GM21360 (cell line): ENCODE measurements at regions not wholly inside any gene's neighbourhood (a gene's known extent, or its start where the extent isn't known, plus 50 kb on each side); places are given as distances from the start of the nearest gene placed in this dataset.
A peak's percentile ranks its signal among the peaks of the same experiment; 100 is the strongest.
"Not testable (repeated sequence)": the region's sequence is repeated elsewhere in the genome, so short reads cannot be mapped to it uniquely, and the experiment has no call there.

Experiments used
- ATAC-seq: cut with Tn5 transposase; IDR thresholded peaks from one replicate; pipeline ENCODE4 v1.9.1; 2021; ENCODE audit warnings: mild to moderate bottlenecking, moderate library complexity; ENCODE audit not compliant: unreplicated experiment

DNA sequence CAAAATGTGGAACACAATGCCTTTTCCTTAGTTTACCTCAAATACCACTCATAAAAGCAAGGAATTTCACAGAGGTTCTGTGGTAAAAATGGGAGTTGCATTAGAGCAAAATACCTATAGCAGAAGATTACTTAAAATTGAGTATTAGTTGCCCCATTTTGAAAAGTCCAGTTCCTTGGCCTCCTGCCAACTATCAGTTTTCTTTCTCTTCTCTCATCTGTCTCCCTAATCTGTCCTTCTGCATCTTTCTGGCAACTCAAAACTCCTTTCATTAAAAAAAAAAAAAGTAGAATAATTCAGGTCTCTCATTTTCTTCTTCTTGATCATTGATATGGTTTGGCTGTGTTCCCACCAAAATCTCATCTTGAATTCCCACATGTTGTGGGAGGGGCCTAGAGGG is 127.3 kb downstream of the ATP23 start:
- no peak for ATAC-seq

DNA sequence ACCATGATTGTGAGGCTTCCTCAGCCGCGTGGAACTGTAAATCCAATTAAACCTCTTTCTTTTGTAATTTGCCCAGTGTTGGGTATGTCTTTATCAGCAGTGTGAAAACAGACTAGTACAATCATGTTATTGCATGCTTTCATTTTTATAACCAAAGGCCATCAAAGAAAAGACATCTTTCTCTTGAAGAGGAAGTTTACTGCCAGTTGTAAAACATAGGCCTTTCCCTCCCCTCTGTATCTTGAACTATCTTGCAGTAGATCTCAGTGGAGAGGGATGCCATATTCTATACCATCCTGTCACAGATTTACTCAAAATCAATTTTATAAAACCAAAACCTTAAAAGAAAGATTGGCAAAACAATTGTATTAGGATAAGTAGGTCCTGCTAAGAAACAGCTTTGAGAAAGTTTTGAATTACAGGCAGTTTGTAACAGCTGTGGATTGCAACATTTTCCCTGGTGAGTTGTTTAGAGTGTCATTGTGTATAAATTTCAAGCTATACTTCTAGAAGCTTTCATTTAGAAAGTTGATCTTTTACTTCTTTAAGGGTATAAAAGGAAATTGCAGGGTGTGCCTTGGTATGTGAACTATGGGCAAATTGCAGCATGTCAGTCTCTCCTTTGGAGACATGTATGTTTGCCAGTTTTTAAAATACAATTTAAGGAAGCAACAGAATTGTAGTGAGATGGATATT is 128.0 kb downstream of the ATP23 start:
- ATAC-seq = no peak

DNA sequence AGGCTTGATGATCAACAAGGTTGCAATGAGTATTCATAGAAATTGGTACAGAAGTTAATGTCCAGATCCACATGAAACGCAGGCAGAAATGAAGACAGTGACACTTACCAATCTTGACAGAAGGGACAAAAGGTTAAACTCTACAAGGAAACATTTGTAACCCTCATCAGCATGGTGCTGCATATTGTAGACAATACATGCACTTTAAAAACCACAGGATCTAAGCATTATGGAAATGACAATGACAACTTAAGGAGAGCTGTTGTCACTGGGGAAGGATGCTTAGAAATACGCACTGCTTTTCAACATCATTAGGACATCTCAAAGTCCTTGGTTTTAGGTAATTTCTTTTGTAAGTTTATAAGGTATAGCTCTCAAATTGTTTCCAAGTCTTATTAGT is 130.6 kb downstream of the ATP23 start:
- no peak for ATAC-seq

DNA sequence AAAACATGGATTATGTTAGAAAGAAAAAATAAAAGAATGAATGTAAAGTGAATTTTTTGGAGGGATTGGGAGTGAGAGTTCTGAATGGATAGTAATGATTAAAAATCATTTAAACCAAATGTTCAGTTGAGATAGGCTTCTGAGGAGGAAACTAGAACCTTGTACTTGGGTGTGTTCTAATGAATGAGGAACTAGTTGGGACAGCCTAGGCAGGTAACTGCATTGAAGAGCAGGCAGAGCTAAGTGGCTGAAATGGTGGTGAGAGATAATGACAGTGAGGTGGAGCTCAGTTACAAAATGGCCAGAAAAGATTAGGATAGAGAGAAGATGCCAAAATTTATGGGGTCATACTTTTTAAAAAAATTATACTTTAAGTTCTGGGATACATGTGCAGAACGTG is 132.9 kb downstream of the ATP23 start:
- no peak for ATAC-seq

DNA sequence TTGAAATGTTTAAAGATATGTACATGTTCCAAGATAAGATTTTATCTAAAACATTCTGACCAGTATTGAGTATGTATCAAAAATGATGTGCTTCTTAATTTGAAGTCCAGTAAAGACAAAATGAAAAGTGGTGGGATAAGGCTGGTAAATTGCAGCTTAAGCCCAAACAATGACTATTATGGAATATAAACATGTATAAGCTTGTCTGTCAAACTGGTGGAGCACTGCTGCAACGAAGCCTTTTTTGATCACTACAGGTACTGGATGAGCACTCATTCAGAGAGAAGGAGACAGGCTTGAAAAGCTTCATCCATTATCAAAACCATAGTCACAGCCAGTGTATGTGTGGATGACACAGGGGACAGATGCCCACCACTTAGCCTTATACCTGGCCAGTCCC is 138.4 kb downstream of the ATP23 start:
- no peak for ATAC-seq

DNA sequence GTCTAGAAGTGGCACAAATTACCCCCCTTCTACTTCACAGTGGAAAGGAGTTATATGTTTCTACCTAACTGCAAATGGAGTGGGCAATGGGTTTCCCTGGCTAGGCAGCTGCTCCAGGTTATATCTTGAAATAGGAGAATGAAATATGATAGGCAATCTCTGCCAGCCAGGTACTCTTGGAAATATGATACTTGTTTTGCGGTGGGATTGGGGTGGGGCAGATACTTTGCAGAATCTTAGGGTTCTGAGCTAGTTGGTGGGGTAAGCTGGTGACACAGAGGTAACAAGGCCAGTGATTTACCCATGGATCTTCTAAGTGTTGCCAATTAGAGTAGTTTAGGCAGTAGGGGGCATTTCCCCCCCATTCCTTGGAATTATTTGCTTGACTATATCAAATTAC is 140.1 kb downstream of the ATP23 start:
- ATAC-seq = no peak

DNA sequence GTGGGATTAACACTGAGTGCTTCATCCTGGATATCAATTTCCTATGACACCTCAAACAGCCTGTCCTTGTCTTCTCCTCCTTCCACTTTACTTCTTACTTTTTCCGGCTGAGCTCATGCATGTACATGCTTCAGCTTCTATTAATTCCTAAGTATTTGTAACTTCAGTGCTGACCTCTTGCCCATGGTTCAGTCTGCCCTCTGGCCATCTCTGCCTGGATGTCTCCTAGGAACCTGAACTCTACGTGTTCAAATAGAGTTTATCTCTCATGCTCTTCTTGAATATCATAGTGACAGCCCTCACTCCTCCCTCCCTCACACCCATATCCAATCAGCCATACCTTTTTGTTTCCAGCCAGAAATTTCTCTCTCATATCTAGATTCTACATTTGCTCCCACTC is 141.6 kb downstream of the ATP23 start:
- no peak for ATAC-seq

DNA sequence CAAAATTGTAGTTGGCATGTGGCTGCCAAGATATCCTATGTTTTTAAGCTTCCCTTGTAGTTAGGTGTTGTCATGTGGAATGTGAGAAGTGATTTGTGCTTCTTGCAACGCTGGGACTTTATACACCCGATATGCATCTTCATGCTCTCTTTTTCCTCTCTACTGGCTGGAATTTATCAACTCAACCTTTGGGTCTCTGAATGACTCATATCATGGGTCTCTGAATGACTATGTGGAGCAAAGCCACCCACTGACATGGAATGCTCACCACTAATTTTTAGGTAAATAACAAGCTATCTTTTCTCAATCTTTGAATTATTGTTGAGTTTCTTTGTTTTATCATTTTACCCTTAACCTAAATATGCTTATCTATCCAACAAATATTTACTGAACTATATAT is 144.6 kb downstream of the ATP23 start:
- ATAC-seq = no peak

DNA sequence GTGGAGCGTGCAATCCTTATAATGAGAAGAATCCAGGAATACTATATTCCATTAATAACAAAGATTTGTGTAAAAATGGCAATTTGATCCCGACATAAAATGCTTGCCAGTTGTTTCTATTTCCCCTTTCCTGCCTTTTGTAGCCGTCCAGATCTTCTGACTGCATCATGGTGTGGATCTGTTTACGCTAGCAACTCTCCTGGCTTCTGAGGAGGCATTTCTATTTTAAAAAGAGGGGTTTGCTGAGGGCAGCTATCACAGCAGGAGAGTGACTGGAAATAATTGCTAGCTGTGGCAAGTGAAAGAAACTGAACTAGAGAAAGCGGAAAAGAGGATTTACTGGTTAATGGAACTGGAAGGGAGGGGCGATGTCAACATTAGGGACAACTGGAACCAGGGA is 145.6 kb downstream of the ATP23 start:
- no peak for ATAC-seq

DNA sequence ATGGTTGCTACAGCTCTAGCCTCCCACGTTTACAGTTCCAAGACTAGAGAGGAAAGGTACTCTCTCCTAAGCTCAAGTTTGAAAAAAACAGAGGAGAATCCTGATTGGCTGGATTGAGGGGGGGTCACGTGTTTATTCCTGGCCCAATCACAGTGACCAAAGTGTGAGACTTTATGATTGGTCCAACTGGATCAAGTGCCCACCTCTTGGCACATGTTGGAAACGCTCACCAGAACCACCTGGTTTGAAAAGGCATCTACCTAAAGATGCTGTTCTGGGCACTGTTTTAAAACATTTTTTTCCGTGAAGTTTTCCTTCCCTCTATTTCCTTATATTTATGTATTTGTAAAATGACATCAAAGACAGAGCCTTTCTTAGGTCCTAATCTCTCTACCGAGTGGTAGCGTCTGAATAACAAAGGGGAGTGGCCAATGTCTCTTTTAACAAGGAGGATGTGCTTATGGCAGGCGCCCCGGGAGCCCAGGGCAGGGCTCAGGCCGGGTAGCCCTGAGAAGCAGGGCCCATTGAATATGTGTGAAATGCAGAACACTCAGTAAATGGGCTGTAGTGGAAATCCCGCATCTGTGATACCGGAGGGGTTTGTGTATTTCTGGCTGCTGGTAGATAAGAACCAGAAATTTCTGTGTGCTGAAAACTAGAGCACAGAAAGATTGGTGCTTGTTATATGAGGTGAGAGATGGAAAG is 146.2 kb downstream of the ATP23 start:
- no peak for ATAC-seq

DNA sequence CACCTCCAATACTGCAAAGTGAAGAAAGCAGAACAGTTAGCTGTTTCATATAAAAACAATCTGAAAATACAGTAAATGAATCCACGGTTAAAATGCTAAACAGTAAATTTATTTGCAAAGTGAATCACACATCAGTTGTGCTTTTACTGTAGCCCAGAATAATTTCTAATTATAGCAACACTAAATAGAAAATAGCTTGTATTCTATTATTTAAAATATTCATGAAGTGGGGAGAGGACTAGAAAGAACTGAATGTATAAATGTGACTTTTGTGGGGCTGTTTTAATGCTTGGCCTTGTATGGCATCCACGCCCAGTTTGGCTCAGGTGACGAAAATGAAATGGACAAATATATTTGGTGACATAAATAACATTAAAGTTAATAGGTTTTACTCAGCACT is 148.2 kb downstream of the ATP23 start:
- ATAC-seq = no peak

DNA sequence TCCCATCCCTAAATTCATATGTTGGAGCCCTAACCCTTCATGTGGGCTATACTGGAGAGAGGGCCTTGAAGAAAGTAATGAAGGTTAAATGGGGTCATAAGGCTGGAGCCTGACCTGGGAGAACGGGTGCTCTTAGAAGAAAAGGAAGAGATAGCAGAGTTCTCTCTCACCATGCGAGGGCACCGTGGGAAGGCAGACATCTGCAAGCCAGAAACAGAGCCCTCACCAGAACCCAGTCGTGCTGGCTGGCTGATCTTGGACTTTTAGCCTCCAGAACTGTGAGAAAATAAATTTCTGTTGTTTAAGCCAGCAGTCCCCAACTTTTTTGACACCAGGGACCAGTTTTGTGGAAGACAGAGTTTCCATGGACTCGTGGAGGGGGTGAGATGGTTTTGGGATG is 149.3 kb downstream of the ATP23 start:
- no peak for ATAC-seq

DNA sequence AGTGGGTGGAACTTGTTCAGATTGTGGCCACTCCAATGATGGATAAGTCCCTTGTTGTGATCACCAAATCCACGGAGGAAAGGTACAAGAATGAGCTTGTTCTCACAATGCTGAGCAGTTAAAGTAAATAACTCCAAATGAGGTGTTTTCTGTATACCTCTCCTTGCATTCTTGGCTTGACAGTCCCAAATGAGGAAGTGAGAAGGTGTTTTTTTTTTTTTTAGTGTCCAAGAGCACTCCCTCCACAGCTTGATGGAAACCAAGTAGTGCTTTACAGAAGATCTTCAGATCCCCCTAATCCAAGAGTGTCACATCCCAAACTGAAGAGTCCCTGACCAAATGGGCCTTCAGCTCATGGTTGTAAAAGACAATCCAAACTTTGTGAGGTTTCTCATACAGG is 153.6 kb downstream of the ATP23 start:
- ATAC-seq = peak; percentile 71

DNA sequence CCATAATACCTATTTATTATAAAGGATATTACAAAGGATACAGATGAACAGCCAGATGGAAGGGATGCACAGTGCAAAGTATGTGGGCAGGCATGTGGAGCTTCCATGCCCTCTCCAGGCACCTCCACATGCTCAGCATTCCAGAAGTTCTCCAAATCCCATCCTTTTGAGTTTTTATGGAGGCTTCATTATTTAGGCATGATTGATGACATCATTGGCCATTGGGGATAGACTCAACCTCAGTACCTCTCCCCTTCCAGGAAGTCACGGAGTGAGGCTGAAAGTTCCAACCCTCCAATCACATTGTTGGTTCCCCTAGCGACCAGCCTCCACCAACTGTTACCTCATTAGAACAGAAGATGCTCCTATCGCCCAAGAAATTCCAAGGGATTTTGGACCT is 156.4 kb downstream of the ATP23 start:
- no peak for ATAC-seq

DNA sequence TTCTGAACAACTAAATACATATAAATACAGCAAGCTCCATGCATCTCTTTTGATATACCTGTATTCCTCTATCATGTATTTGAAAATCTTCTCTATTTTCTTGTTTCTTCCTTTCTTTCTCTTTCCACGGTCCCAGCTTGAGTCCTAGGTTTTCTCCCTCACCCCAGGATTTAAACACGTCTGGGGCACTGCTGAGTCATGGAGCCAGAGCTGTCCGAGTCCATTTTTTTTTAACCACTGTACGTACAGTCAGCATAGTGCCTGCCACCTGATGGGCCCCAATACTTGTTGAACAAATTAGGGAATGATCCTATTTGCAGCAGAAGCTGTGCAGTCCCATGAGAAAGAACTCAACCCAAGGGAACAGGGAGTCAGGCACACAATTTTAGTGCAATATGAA is 158.1 kb downstream of the ATP23 start:
- no peak for ATAC-seq

DNA sequence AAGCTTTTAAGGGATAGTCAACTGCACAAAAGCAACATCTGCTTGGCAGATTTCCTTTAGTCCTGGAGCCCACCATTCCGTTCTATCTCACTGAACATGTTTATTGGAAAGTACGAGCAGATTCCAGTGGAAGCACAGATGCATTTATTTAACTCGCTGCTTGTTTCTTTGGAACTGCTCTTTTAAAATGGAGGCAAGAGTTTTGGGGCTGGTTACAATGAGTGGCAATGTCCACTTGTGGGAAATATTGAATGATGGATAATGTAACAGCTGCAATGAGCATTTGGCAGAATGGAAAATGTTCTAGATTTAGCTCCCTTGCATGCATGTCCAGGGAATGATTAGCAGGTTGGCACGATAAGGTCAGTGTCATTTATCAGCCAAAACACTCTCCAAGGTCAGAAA is 163.0 kb downstream of the ATP23 start:
- no peak for ATAC-seq

DNA sequence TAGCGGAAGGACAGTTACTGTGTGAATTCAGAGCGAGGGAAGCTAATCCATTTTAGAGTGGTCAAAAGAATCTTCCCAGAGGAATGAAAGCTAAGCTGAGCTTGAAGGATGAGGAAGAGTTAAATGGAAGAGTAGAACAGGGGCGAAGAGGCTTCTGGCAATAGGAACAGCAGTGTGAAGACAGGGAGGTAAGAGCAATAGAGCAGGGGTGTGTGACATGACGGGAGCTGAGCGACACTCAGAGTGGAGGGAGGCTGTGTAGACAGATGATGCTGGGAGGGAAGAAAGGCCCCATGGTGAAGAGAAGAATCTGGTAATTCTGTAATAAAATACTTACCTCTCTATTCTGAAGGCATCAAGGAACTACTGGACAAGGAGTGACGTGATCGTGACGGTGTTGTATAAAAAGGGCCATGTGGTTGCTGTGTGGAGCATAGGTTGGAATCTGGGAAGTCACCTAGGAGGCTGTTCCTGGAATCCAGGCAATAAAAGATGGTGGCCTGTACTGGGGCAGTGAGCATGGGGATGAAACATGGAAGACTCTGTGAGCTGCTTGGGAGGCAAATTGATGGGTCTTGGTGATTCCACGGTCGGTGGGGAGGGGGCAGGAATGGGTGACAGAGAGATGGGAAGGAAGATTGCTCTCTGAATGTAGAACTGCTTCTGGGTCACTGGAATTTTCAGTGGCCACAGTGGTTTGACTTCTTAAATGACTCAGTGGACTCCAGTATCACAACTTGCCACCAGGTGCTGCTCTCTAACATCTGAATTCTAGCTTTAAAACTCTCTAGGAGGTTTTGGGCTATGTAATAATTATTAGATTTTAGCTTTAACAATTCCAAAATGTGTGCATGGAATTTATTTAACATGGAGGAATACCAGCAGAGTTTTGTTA is 164.1 kb downstream of the ATP23 start:
- no peak for ATAC-seq

DNA sequence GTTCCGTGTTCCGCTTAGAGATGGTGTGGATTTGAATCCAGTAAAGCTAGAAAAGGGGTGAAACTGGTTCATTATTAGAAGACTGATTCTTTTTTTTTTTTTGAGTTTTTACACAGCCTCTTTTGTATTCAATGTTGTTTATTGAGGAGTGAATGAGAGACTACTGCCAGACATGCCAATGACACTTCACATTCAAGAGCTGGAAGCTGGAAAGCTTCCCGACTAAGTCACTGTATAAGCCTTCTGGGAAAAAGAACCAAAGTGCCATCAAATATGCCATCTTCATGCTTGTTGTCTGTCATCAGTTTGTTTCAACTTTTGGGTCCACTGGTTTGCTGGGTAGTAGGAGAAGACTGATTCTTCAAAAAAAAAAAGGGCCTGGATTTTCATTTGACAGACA is 164.8 kb downstream of the ATP23 start:
- no peak for ATAC-seq

DNA sequence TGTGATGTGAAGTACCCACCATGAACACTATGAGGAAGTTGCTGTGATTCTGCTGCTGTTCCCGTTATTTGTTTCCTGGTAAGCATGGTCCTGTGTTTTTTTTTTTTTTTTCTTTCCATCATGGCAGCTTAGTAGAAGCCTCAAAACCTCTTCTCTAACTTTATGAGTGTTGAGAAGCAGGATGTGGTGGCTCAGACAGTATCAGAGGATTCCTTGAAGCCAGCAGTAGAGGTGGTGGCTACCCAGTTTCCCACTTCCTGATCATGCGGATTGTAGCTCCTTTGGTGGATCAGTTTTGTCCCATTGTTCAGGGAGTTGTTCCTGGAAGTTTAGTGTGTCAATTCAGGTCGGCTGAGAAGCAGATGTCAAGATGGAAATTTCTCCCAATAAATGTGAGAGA is 175.8 kb downstream of the ATP23 start:
- no peak for ATAC-seq

DNA sequence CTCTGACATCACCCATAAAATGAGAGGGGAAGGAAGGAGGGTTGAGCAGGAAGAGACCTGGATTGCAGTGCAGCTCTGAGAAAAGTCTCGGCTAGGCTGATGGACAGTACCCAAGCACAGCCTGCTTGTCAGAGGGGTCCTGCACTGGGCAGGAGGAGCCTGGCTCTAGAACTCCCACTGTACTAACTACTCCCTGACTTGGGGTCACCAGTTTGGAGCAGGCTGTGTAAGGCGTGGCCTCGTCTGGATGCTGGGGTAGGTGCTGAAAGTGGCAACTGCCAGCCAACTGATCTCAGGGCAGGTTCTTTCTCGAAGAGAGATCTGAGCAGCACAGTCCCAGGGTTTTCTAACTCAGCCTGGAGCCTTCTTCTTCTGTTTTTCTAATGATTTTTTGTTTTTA is 176.3 kb downstream of the ATP23 start:
- no peak for ATAC-seq

DNA sequence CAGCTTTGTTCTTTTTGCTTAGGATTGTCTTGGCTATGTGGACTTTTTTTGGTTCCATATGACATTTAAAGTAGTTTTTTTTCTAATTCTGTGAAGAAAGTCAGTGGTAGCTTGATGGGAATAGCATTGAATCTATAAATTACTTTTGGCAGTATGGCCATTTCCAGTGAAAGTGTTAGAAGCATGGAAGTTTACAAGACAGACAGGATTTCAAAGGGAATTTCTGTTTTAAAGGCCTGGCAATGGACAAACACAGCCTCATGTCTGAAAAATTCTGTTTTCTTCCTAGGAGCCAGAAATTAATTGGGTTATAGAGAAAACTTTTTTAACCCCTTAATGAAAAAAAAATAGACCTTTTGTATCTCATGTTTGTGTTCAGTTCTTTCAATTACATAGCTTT is 184.4 kb downstream of the ATP23 start:
- not testable (repeated sequence) for ATAC-seq
